Activated CD4-positive, alpha-beta T cell treated with anti-CD3 and anti-CD28 coated beads, Interleukin-2, amount 10 ng/mL, durations not matched to agents 24 days and 14 days (primary cell): ENCODE measurements at regions not wholly inside any gene's neighbourhood (a gene's known extent, or its start where the extent isn't known, plus 50 kb on each side); places are given as distances from the start of the nearest gene placed in this dataset.

Experiments used
- DNase-seq: peaks from one replicate; pipeline ENCODE4 v3.0.0; 2022
- H3K27ac Mint-ChIP-seq: one replicate; pipeline ENCODE4 v1.8.0; 2022; ENCODE audit warnings: mild to moderate bottlenecking, mixed read lengths
- H3K27me3 Mint-ChIP-seq: one replicate; pipeline ENCODE4 v1.8.0; 2022; ENCODE audit warnings: mixed read lengths
- H3K36me3 Mint-ChIP-seq: one replicate; pipeline ENCODE4 v1.8.0; 2022; ENCODE audit warnings: low read depth, mild to moderate bottlenecking, mixed read lengths
- H3K4me1 Mint-ChIP-seq: one replicate; pipeline ENCODE4 v1.8.0; 2021; ENCODE audit warnings: mixed read lengths
- H3K4me3 Mint-ChIP-seq: one replicate; pipeline ENCODE4 v1.8.0; 2022; ENCODE audit warnings: mild to moderate bottlenecking, moderate library complexity, mixed read lengths
- H3K9me3 Mint-ChIP-seq: one replicate; pipeline ENCODE4 v1.8.0; 2021; ENCODE audit warnings: mixed read lengths
- intact Hi-C: fragments of 100-400 bp; cut with micrococcal nuclease; formaldehyde crosslinking; loops from one replicate; pipeline ENCODE4 v1.15.1; 2023

DNA sequence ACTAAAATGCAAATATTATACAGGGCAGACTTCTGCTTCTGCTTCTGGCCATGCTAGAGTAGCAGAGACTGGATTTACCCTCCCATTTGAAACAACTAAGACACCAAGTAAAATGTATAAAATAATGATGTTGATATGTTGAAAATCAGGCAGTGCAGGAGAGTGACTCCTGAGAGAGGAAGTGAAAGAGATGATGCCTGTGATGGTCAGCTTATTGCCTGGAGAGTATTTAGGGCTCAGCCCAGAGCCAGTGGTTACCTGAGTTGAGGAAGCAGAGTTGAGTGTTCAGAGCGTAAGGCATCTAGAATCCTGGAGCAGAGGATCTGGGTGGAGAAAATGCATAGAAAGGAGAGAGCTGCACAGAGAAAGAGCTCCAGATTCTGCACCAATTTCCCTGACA, 131.8 kb upstream of the C14orf180 start:
- peaks cover 9% of the 10 kb centered on the region for H3K27me3 Mint-ChIP-seq
- no peak overlapping the region for H3K4me3 Mint-ChIP-seq
- peaks cover 23% of the 10 kb centered on the region for H3K9me3 Mint-ChIP-seq
- no peak for DNase-seq
- no peak overlapping the region for H3K27ac Mint-ChIP-seq
- H3K4me1 Mint-ChIP-seq, result no peaks in the 10 kb centered on the region
- no peaks in the 10 kb centered on the region for H3K36me3 Mint-ChIP-seq
- intact Hi-C loops, result no loop called here

DNA sequence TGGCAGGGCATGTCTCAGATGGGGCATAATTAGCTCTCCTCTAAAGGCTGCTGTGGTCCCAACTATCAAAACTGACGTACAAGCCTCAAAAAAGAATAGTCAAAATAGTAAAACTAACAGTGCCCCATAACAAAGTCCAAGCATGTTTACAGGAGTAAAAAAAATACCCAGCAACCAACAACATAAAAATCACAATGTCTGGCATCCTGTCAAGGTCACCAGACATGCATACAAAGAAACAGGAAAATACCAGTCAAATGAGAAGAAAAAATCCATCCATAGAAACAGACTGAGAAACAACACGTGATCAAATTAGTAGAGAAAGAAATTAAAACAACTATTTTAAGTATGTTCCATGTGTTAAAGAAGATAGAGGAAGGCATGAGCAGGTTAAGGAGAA, 131.2 kb upstream of the C14orf180 start:
- Mint-ChIP-seq H3K4me1 (no peaks in the 10 kb centered on the region), H3K27me3 (peaks cover 12% of the 10 kb centered on the region), H3K4me3 (no peak overlapping the region), H3K9me3 (peaks cover 23% of the 10 kb centered on the region), H3K27ac (no peak overlapping the region), H3K36me3 (no peaks in the 10 kb centered on the region)
- DNase-seq, result no peak
- intact Hi-C loops, result no loop called here

GRCh38 chr14:104448721-104449120, 130.8 kb upstream of the C14orf180 start:
- H3K4me1 Mint-ChIP-seq, result no peaks in the 10 kb centered on the region
- no peak overlapping the region for H3K4me3 Mint-ChIP-seq
- peaks cover 23% of the 10 kb centered on the region for H3K9me3 Mint-ChIP-seq
- intact Hi-C loops, result no loop called here
- no peak overlapping the region for H3K27ac Mint-ChIP-seq
- H3K36me3 Mint-ChIP-seq, result no peaks in the 10 kb centered on the region
- peaks cover 12% of the 10 kb centered on the region for H3K27me3 Mint-ChIP-seq
- DNase-seq, result no peak

DNA sequence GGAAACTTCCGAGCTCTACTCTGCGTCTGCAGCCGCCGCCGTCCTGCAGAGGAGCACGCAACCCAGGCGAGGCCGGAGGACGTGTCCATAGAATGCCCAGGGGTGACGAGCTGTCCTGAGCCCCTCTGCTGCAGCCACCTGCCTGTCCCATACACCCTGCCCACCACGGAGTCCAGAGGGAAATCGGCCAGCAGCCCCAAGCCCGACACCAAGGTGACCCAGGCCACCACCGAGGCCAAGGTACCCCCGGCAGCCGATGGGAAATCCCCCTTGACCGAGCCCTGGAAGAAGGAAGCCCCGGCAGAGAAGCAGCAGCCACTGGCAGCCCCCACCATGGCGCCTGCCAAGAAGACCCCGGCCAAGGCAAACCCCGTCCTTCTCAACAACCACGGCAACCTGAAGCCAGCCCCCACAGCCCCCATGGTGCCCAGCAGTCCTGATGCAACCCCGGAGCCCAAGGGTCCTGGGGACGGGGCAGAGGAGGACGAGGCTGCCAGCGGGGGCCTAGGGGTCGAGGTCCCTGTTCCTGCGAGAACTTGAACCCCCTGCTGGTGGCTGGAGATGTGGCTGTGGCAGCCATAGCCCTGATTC, 128.7 kb upstream of the C14orf180 start:
- H3K27ac Mint-ChIP-seq, result no peak overlapping the region
- DNase-seq, result no peak
- no peaks in the 10 kb centered on the region for H3K36me3 Mint-ChIP-seq
- H3K27me3 Mint-ChIP-seq, result peaks cover 24% of the 10 kb centered on the region
- peaks cover 14% of the 10 kb centered on the region for H3K9me3 Mint-ChIP-seq
- H3K4me1 Mint-ChIP-seq, result no peaks in the 10 kb centered on the region
- intact Hi-C loops, result no loop called here
- H3K4me3 Mint-ChIP-seq, result no peak overlapping the region

- intact Hi-C loops, result no loop called here
- Mint-ChIP-seq H3K9me3 (peaks cover 14% of the 10 kb centered on the region), H3K27ac (no peak overlapping the region), H3K4me1 (no peaks in the 10 kb centered on the region), H3K27me3 (peaks cover 26% of the 10 kb centered on the region), H3K4me3 (no peak overlapping the region), H3K36me3 (no peaks in the 10 kb centered on the region)
- no peak for DNase-seq
Measured at GRCh38 chr14:104451474-104451873, 128.1 kb upstream of the C14orf180 start.

GRCh38 chr14:104458845-104459244, 120.7 kb upstream of the C14orf180 start:
- intact Hi-C loops, result no loop called here
- Mint-ChIP-seq H3K36me3 (no peaks in the 10 kb centered on the region), H3K27me3 (peaks cover 51% of the 10 kb centered on the region), H3K4me1 (peaks cover 3% of the 10 kb centered on the region), H3K4me3 (no peak overlapping the region), H3K27ac (no peak overlapping the region), H3K9me3 (no peaks in the 10 kb centered on the region)
- no peak for DNase-seq

GRCh38 chr14:104460791-104461651, 118.5 kb upstream of the C14orf180 start:
- no peak overlapping the region for H3K4me3 Mint-ChIP-seq
- H3K27me3 Mint-ChIP-seq, result peaks cover 39% of the 10 kb centered on the region

GRCh38 chr14:104461676-104462449, 117.7 kb upstream of the C14orf180 start:
- no peak for DNase-seq
- intact Hi-C loops, result no loop called here
- Mint-ChIP-seq H3K9me3 (no peaks in the 10 kb centered on the region), H3K36me3 (no peaks in the 10 kb centered on the region), H3K4me1 (peaks cover 3% of the 10 kb centered on the region), H3K27ac (no peak overlapping the region), H3K27me3 (peaks cover 34% of the 10 kb centered on the region), H3K4me3 (no peak overlapping the region)

More at GRCh38 chr14:104460791-104461651, 118.5 kb upstream of the C14orf180 start:
- DNase-seq, result no peak
- H3K36me3 Mint-ChIP-seq, result no peaks in the 10 kb centered on the region
- H3K4me1 Mint-ChIP-seq, result peaks cover 3% of the 10 kb centered on the region
- H3K9me3 Mint-ChIP-seq, result no peaks in the 10 kb centered on the region
- no peak overlapping the region for H3K27ac Mint-ChIP-seq
- intact Hi-C loops, result no loop called here

DNA sequence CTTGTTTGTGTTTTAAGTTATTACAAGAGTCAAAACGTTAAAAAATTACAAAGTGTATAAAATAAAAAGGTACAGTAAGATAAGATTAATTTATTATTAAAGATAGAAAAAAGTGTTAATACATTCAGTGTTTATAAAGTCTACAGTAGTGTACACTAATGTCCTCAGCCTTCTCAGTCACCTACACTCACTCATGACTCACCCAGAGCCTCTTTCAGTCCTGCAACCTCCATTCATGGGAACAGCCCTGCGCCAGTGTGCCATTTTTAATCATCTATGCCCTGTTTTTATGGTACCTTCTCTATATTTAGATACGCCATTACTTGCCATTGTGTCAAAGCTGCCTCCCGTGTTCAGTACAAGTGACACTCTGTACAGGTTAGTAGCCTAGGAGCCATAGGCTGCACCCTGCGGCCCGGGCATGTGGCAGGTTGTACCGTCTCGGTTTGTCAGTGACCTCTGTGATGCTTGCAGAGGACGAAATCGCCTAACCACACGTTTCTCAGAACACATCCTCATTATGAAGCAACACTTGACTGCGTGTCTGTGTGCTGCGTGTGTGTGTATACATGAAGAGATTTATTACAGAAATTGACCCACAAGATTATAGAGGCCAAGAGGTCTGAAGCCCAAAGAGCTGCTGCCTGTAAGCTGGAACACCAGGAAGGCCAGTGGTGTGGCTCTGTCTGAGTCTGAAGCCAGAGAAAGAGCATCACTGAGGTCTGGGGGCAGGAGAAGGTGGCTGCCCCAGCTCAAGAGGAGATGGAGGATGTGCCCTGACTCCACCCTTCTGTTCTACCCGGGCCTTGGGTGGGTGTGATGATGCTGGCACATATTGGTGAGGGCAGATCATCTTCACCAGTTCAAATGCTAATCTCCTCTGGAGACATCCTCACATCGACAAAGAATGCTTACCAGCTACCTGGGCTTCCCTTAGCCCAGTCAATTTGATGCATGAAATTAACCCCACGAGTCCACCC, 116.6 kb upstream of the C14orf180 start:
- no peak overlapping the region for H3K4me3 Mint-ChIP-seq
- H3K4me1 Mint-ChIP-seq, result peaks cover 3% of the 10 kb centered on the region
- no peaks in the 10 kb centered on the region for H3K9me3 Mint-ChIP-seq
- peaks cover 34% of the 10 kb centered on the region for H3K27me3 Mint-ChIP-seq
- intact Hi-C loops, result no loop called here
- H3K36me3 Mint-ChIP-seq, result no peaks in the 10 kb centered on the region
- no peak for DNase-seq
- H3K27ac Mint-ChIP-seq, result no peak overlapping the region

GRCh38 chr14:104464907-104465306, 114.7 kb upstream of the C14orf180 start:
- Mint-ChIP-seq H3K9me3 (no peaks in the 10 kb centered on the region), H3K4me3 (no peak overlapping the region), H3K36me3 (no peaks in the 10 kb centered on the region), H3K4me1 (peaks cover 3% of the 10 kb centered on the region), H3K27ac (no peak overlapping the region), H3K27me3 (peaks cover 26% of the 10 kb centered on the region)
- intact Hi-C loops, result no loop called here
- DNase-seq, result no peak

GRCh38 chr14:104465482-104466390, 113.8 kb upstream of the C14orf180 start:
- H3K27me3 Mint-ChIP-seq, result peaks cover 18% of the 10 kb centered on the region
- H3K27ac Mint-ChIP-seq, result no peak overlapping the region
- no peak overlapping the region for H3K4me3 Mint-ChIP-seq
- intact Hi-C loops, result no loop called here
- no peaks in the 10 kb centered on the region for H3K36me3 Mint-ChIP-seq
- no peak for DNase-seq
- H3K4me1 Mint-ChIP-seq, result peaks cover 3% of the 10 kb centered on the region
- no peaks in the 10 kb centered on the region for H3K9me3 Mint-ChIP-seq

GRCh38 chr14:104467236-104467635, 112.3 kb upstream of the C14orf180 start:
- H3K27ac Mint-ChIP-seq, result no peak overlapping the region
- peaks cover 11% of the 10 kb centered on the region for H3K27me3 Mint-ChIP-seq
- H3K4me1 Mint-ChIP-seq, result no peaks in the 10 kb centered on the region
- H3K36me3 Mint-ChIP-seq, result no peaks in the 10 kb centered on the region
- H3K4me3 Mint-ChIP-seq, result no peak overlapping the region
- DNase-seq, result no peak
- intact Hi-C loops, result no loop called here
- H3K9me3 Mint-ChIP-seq, result no peaks in the 10 kb centered on the region
